ENCODE measurements at regions not wholly inside any gene's neighbourhood (a gene's known extent, or its start where the extent isn't known, plus 50 kb on each side); places are given as distances from the start of the nearest gene placed in this dataset.

DNA sequence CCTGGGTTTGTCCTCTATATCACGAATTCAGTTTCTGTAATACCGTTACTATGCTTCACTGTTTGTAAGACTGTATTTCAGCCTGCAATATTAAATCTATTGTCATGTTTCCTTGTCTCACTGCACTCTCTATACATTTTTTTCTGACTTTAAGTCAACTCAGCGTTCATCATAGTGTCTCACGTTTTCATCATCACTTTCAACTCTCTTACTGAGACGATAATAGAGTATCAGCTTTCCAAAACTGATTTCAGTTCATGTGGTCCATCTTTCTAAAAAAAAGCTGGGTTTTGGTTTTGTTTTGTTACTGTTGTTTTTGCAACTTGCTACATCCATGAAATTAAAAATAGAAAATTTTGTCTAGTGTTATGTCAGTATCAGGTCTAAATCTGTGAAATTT lies 147.7 kb downstream of the TMEM47 start:
- TF ChIP-seq, protein P1, sequence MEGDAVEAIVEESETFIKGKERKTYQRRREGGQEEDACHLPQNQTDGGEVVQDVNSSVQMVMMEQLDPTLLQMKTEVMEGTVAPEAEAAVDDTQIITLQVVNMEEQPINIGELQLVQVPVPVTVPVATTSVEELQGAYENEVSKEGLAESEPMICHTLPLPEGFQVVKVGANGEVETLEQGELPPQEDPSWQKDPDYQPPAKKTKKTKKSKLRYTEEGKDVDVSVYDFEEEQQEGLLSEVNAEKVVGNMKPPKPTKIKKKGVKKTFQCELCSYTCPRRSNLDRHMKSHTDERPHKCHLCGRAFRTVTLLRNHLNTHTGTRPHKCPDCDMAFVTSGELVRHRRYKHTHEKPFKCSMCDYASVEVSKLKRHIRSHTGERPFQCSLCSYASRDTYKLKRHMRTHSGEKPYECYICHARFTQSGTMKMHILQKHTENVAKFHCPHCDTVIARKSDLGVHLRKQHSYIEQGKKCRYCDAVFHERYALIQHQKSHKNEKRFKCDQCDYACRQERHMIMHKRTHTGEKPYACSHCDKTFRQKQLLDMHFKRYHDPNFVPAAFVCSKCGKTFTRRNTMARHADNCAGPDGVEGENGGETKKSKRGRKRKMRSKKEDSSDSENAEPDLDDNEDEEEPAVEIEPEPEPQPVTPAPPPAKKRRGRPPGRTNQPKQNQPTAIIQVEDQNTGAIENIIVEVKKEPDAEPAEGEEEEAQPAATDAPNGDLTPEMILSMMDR (conservative IDR thresholded peaks at IDR 0.05; ENCODE audit: low read length) = no peak
- no peak for TF ChIP-seq EZH2phosphoT487 (IDR thresholded peaks at IDR 0.05; ENCODE audit: borderline replicate concordance)
- Histone ChIP-seq H3K4me1 (ENCODE audit: insufficient read depth, low read length, poor library complexity, severe bottlenecking) (no peaks in the 10 kb centered on the region), H3F3A (ENCODE audit: low read depth) (no peaks in the 10 kb centered on the region), H3K27me3 (ENCODE audit: insufficient read depth, low read length, poor library complexity, severe bottlenecking) (no peaks in the 10 kb centered on the region), H3K4me3 (ENCODE audit: low read length, poor library complexity, severe bottlenecking) (no peak overlapping the region), H3K9me3 (ENCODE audit: insufficient read depth, low read depth, low read length) (no peaks in the 10 kb centered on the region), H2AFZ (ENCODE audit: low read length) (no peak overlapping the region), H3K9me2 (replicated peaks; ENCODE audit: low read depth, low read length) (no peaks in the 10 kb centered on the region), H3K36me3 (ENCODE audit: insufficient read depth, low read length) (no peaks in the 10 kb centered on the region), H3K4me2 (ENCODE audit: low read depth, low read length, poor library complexity, severe bottlenecking) (no peak overlapping the region), H3K9ac (ENCODE audit: low read depth, low read length, poor library complexity, severe bottlenecking) (no peak overlapping the region), H3K79me2 (ENCODE audit: insufficient read depth, low read length) (no peaks in the 10 kb centered on the region), H4K20me1 (ENCODE audit: insufficient read depth, low read length, poor library complexity, severe bottlenecking) (no peaks in the 10 kb centered on the region)

DNA sequence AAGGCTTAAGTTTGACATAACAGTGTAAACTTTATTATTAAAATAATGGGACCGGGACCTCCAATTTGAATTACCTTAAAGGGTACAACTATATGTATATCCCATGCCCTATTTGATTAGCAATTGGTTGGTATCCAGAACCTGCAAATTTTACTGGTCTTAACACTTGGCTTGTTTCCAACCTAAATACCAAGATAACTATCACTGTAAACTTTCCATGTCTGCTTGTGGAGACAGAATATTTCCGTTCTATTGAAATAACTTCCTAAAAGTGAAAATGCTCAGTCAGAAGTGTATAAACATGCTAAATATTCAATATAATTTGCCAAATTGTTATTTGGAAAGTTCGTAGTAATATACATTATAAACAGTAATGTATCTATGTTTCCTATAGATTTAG lies 154.0 kb downstream of the TMEM47 start:
- no peak overlapping the region for H3K9ac ChIP-seq (ENCODE audit: low read depth, low read length, poor library complexity, severe bottlenecking)
- no peaks in the 10 kb centered on the region for H3K4me1 ChIP-seq (ENCODE audit: insufficient read depth, low read length, poor library complexity, severe bottlenecking)
- H2AFZ ChIP-seq (ENCODE audit: low read length) = no peak overlapping the region
- no peaks in the 10 kb centered on the region for H3K9me3 ChIP-seq (ENCODE audit: insufficient read depth, low read depth, low read length)
- H3K9me2 ChIP-seq (replicated peaks; ENCODE audit: low read depth, low read length) = no peaks in the 10 kb centered on the region
- H3K36me3 ChIP-seq (ENCODE audit: insufficient read depth, low read length) = no peaks in the 10 kb centered on the region
- H3K79me2 ChIP-seq (ENCODE audit: insufficient read depth, low read length) = no peaks in the 10 kb centered on the region
- TF ChIP-seq, protein P1 (conservative IDR thresholded peaks at IDR 0.05; ENCODE audit: low read length) = no peak
- no peak for TF ChIP-seq EZH2phosphoT487 (IDR thresholded peaks at IDR 0.05; ENCODE audit: borderline replicate concordance)
- no peak overlapping the region for H3K4me2 ChIP-seq (ENCODE audit: low read depth, low read length, poor library complexity, severe bottlenecking)
- H3K4me3 ChIP-seq (ENCODE audit: low read length, poor library complexity, severe bottlenecking) = no peak overlapping the region
- H4K20me1 ChIP-seq (ENCODE audit: insufficient read depth, low read length, poor library complexity, severe bottlenecking) = no peaks in the 10 kb centered on the region
- H3K27me3 ChIP-seq (ENCODE audit: insufficient read depth, low read length, poor library complexity, severe bottlenecking) = no peaks in the 10 kb centered on the region
- no peaks in the 10 kb centered on the region for H3F3A ChIP-seq (ENCODE audit: low read depth)

DNA sequence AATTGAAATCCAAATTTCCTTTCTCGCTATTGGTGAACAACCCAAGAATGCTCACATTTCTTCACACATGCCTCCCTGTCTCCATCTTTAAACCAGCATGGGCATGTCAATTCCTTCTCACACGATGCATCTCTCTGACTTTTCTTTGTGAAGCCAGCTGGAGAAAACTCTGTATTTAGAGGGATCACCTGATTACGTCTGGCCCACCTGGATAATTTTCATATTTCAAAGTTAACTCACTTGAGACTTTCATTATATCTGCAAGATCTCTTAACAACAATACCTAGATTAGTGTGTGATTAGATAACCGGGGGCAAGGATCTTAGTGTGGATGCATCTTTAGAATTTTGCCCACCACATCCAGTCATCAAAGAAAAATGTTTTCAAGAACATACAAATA lies 164.0 kb downstream of the TMEM47 start:
- no peaks in the 10 kb centered on the region for H3K9me3 ChIP-seq (ENCODE audit: insufficient read depth, low read depth, low read length)
- no peaks in the 10 kb centered on the region for H3K9me2 ChIP-seq (replicated peaks; ENCODE audit: low read depth, low read length)
- TF ChIP-seq EZH2phosphoT487 (IDR thresholded peaks at IDR 0.05; ENCODE audit: borderline replicate concordance) = no peak
- TF ChIP-seq, protein P1 (conservative IDR thresholded peaks at IDR 0.05; ENCODE audit: low read length) = no peak
- H3K4me1 ChIP-seq (ENCODE audit: insufficient read depth, low read length, poor library complexity, severe bottlenecking) = no peaks in the 10 kb centered on the region
- no peak overlapping the region for H3K4me2 ChIP-seq (ENCODE audit: low read depth, low read length, poor library complexity, severe bottlenecking)
- H4K20me1 ChIP-seq (ENCODE audit: insufficient read depth, low read length, poor library complexity, severe bottlenecking) = no peaks in the 10 kb centered on the region
- no peaks in the 10 kb centered on the region for H3K79me2 ChIP-seq (ENCODE audit: insufficient read depth, low read length)
- no peak overlapping the region for H3K4me3 ChIP-seq (ENCODE audit: low read length, poor library complexity, severe bottlenecking)
- no peak overlapping the region for H3K9ac ChIP-seq (ENCODE audit: low read depth, low read length, poor library complexity, severe bottlenecking)
- H3F3A ChIP-seq (ENCODE audit: low read depth) = no peaks in the 10 kb centered on the region
- no peaks in the 10 kb centered on the region for H3K36me3 ChIP-seq (ENCODE audit: insufficient read depth, low read length)
- no peak overlapping the region for H2AFZ ChIP-seq (ENCODE audit: low read length)
- no peaks in the 10 kb centered on the region for H3K27me3 ChIP-seq (ENCODE audit: insufficient read depth, low read length, poor library complexity, severe bottlenecking)
